SK-N-MC (cell line): ENCODE measurements at regions not wholly inside any gene's neighbourhood (a gene's known extent, or its start where the extent isn't known, plus 50 kb on each side); places are given as distances from the start of the nearest gene placed in this dataset.

Experiments
- EZH2 ChIP-seq: fragments of 200-600 bp; sonication (generic); IDR thresholded peaks from one replicate; pipeline ENCODE4 v1.6.1; 2017; ENCODE audit warnings: antibody characterized with exemption
- FOXP2 ChIP-seq: optimal IDR thresholded peaks from 2 replicates; pipeline ENCODE3; 2011; ENCODE audit warnings: mild to moderate bottlenecking, moderate library complexity; ENCODE audit not compliant: insufficient read depth; ENCODE audit errors: extremely low read length, control extremely low read depth
- POLR2AphosphoS5 ChIP-seq: IDR thresholded peaks from 2 replicates; pipeline ENCODE4 v1.6.1; 2012; ENCODE audit warnings: mild to moderate bottlenecking, low read depth, low read length, borderline replicate concordance

DNA sequence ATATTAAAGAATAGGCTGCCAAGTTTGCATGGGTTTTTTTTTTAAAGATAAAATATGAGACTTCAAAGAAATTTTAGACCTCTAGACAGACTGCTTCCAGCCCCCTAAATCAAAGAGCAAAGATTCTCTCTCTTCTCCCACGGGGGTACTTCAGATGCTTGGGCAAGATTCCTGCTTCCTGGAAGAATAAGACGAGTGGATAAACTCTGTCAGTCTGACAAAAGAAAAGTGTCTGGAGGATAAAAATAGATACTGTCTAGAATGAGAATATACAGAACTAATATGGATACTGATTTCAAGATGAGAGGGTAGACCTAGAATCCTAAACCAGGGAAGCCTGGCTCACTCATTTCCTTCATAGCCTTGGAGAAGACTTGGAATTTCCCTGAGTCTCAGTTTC lies 435.1 kb downstream of the FOXO1 start:
- no peak for TF ChIP-seq POLR2AphosphoS5
- no peak for TF ChIP-seq EZH2
- TF ChIP-seq FOXP2 = no peak
